AG04450 (cell line): ENCODE measurements at regions not wholly inside any gene's neighbourhood (a gene's known extent, or its start where the extent isn't known, plus 50 kb on each side); places are given as distances from the start of the nearest gene placed in this dataset.

Source experiments
- CTCF ChIA-PET: fragments of 300-600, 350-600 bp; formaldehyde crosslinking; extraction: SDS; loops from one replicate; lab custom pipeline; 2022; ENCODE audit warnings: antibody characterized with exemption, inconsistent platforms; lab: Charles Lee
- POLR2A ChIA-PET: fragments of 350-600 bp; formaldehyde crosslinking; extraction: SDS; loops from one replicate; lab custom pipeline; 2021; ENCODE audit warnings: antibody characterized with exemption, inconsistent platforms; lab: Yijun Ruan, JAX
- DNase-seq: peaks from one replicate; pipeline ENCODE4 v3.0.0-alpha.2; 2011; ENCODE audit warnings: low read depth, low spot score
- H3K27ac ChIP-seq: one replicate; pipeline ENCODE4 v1.5.1; 2012; ENCODE audit warnings: low read depth, low read length, control low read depth
- H3K27me3 ChIP-seq: one replicate; pipeline ENCODE4 v1.6.0; 2012; ENCODE audit warnings: low read length; ENCODE audit not compliant: control insufficient read depth, insufficient read depth
- H3K4me3 ChIP-seq: 2 replicates; pipeline ENCODE4 v1.5.1; 2011; ENCODE audit warnings: mild to moderate bottlenecking, low read depth, low read length, control low read depth
- H3K9me3 ChIP-seq: 2 replicates; pipeline ENCODE4 v1.5.1; 2012; ENCODE audit warnings: low read length; ENCODE audit not compliant: control insufficient read depth, insufficient read depth
- TF ChIP-seq, protein P1 (sequence below): IDR thresholded peaks from 2 replicates; pipeline ENCODE4 v1.5.1; 2011; ENCODE audit warnings: low read depth, low read length, control low read depth, inconsistent platforms

- H3K4me3 ChIP-seq, result no peak overlapping the region
- no peak overlapping the region for H3K27ac ChIP-seq
- CTCF ChIA-PET, result no interaction called here
- POLR2A ChIA-PET, result no interaction called here
- no peak for DNase-seq
- H3K27me3 ChIP-seq, result no peaks in the 10 kb centered on the region
- TF ChIP-seq, protein P1, sequence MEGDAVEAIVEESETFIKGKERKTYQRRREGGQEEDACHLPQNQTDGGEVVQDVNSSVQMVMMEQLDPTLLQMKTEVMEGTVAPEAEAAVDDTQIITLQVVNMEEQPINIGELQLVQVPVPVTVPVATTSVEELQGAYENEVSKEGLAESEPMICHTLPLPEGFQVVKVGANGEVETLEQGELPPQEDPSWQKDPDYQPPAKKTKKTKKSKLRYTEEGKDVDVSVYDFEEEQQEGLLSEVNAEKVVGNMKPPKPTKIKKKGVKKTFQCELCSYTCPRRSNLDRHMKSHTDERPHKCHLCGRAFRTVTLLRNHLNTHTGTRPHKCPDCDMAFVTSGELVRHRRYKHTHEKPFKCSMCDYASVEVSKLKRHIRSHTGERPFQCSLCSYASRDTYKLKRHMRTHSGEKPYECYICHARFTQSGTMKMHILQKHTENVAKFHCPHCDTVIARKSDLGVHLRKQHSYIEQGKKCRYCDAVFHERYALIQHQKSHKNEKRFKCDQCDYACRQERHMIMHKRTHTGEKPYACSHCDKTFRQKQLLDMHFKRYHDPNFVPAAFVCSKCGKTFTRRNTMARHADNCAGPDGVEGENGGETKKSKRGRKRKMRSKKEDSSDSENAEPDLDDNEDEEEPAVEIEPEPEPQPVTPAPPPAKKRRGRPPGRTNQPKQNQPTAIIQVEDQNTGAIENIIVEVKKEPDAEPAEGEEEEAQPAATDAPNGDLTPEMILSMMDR, result no peak
- H3K9me3 ChIP-seq, result no peaks in the 10 kb centered on the region
Measured at GRCh38 chr17:13699261-13699660, 97.5 kb upstream of the HS3ST3A1 start.

GRCh38 chr17:13702266-13702665 lies 100.5 kb upstream of the HS3ST3A1 start:
- Histone ChIP-seq H3K9me3 (no peaks in the 10 kb centered on the region), H3K27me3 (no peaks in the 10 kb centered on the region), H3K4me3 (no peak overlapping the region), H3K27ac (no peak overlapping the region)
- ChIA-PET POLR2A (no interaction called here), CTCF (no interaction called here)
- DNase-seq, result peak; percentile 7
- TF ChIP-seq, protein P1, result no peak

- H3K27me3 ChIP-seq, result no peaks in the 10 kb centered on the region
- no peaks in the 10 kb centered on the region for H3K9me3 ChIP-seq
- no peak overlapping the region for H3K27ac ChIP-seq
- ChIA-PET CTCF (no interaction called here), POLR2A (no interaction called here)
- DNase-seq, result no peak
- no peak overlapping the region for H3K4me3 ChIP-seq
- TF ChIP-seq, protein P1, result no peak
Measured at GRCh38 chr17:13704333-13704732, 102.6 kb upstream of the HS3ST3A1 start.

GRCh38 chr17:13705221-13705620 lies 103.5 kb upstream of the HS3ST3A1 start:
- no peaks in the 10 kb centered on the region for H3K27me3 ChIP-seq
- CTCF ChIA-PET, result no interaction called here
- POLR2A ChIA-PET, result no interaction called here

DNA sequence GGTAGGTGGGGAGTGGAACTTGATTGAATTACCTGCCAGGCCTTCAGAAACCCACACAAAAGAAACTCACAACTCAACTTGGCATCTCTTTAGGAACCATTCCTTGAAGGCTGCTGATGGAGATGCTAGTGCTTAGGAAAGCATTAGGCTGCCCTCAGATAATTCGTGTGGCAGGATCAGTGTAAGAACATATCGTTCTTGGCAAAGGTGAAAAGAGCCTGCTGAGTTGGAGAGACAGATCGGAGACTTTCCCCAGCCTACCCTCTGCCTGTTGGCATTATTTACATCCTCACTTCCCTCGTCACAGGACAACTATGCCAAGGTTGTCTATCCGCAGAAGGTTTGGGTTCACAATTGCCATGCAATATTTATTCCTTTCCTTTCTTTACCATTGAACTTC lies 120.0 kb upstream of the HS3ST3A1 start:
- Histone ChIP-seq H3K9me3 (no peaks in the 10 kb centered on the region; the same call in 1 of the 2 replicates), H3K4me3 (no peak overlapping the region), H3K27me3 (no peaks in the 10 kb centered on the region), H3K27ac (no peak overlapping the region)
- ChIA-PET CTCF (no interaction called here), POLR2A (no interaction called here)
- TF ChIP-seq, protein P1, result no peak
- DNase-seq, result no peak

More at GRCh38 chr17:13705221-13705620, 103.5 kb upstream of the HS3ST3A1 start:
- TF ChIP-seq, protein P1, result no peak
- no peak for DNase-seq
- H3K4me3 ChIP-seq, result no peak overlapping the region
- H3K27ac ChIP-seq, result no peak overlapping the region
- H3K9me3 ChIP-seq, result no peaks in the 10 kb centered on the region
